GM12864 (cell line): ENCODE measurements at regions not wholly inside any gene's neighbourhood (a gene's known extent, or its start where the extent isn't known, plus 50 kb on each side); places are given as distances from the start of the nearest gene placed in this dataset.
A peak's percentile ranks its signal among the peaks of the same experiment; 100 is the strongest.

Experiments used
- DNase-seq: peaks from one replicate; pipeline ENCODE4 v3.0.0-alpha.2; 2011; ENCODE audit warnings: low read depth
- H3K4me3 ChIP-seq: 2 replicates; pipeline ENCODE4 v1.5.1; 2011; ENCODE audit warnings: mild to moderate bottlenecking, low read depth, low read length, control low read depth
- TF ChIP-seq, protein P1 (sequence below): IDR thresholded peaks from 2 replicates; pipeline ENCODE4 v1.5.1; 2011; ENCODE audit warnings: low read depth, mild to moderate bottlenecking, moderate library complexity, low read length, control low read depth, inconsistent platforms; ENCODE audit errors: missing control alignments

- TF ChIP-seq, protein P1, sequence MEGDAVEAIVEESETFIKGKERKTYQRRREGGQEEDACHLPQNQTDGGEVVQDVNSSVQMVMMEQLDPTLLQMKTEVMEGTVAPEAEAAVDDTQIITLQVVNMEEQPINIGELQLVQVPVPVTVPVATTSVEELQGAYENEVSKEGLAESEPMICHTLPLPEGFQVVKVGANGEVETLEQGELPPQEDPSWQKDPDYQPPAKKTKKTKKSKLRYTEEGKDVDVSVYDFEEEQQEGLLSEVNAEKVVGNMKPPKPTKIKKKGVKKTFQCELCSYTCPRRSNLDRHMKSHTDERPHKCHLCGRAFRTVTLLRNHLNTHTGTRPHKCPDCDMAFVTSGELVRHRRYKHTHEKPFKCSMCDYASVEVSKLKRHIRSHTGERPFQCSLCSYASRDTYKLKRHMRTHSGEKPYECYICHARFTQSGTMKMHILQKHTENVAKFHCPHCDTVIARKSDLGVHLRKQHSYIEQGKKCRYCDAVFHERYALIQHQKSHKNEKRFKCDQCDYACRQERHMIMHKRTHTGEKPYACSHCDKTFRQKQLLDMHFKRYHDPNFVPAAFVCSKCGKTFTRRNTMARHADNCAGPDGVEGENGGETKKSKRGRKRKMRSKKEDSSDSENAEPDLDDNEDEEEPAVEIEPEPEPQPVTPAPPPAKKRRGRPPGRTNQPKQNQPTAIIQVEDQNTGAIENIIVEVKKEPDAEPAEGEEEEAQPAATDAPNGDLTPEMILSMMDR: no peak
- DNase-seq: peak; percentile 42
- no peak overlapping the region for H3K4me3 ChIP-seq
These were observed 133.7 kb downstream of the RAP2A start for GRCh38 chr13:97567510-97568243.

DNA sequence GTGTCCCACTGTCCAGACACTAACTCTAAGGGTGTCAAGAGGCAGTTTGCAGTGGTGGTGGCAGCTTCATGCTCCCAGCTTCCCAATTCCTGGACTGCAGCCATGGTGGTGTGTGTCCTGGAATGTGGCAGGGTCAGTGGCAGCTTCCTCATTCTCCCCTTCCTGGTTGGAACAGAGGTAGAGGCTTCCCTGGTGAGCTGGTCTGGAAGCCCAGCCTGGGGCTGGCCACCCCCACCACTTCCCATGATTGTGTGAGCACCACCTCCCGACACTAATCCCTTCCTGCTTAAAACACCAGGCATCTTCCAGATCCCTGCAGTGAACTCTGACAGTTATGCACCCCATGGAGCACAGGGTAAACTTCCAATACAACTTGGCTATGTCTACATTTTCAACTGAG lies 134.9 kb downstream of the RAP2A start:
- no peak overlapping the region for H3K4me3 ChIP-seq
- TF ChIP-seq, protein P1: no peak
- DNase-seq: no peak

GRCh38 chr13:97569841-97570240 lies 135.9 kb downstream of the RAP2A start:
- TF ChIP-seq, protein P1: no peak

DNA sequence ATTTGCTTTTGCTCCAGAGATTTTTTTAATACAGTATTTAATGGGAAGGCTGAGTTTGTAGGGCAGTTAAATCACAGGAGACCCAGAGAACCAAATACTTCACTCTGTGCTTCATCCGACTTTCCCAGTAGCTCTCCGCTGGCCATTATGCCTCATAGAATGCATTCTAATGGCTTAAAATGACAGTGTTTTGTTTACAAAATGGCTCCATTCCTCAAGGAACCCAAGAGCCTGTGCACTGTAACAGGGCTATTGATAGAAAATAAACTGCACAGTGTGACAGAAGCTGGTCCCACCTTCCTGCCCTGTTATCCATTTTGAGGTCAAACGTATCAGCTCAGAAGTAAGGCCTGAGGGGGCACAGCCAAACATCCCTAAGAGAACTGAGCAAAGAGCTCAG lies 136.5 kb downstream of the RAP2A start:
- H3K4me3 ChIP-seq: no peak overlapping the region
- TF ChIP-seq, protein P1: no peak
- no peak for DNase-seq

More at GRCh38 chr13:97569841-97570240, 135.9 kb downstream of the RAP2A start:
- H3K4me3 ChIP-seq: no peak overlapping the region
- no peak for DNase-seq

DNA sequence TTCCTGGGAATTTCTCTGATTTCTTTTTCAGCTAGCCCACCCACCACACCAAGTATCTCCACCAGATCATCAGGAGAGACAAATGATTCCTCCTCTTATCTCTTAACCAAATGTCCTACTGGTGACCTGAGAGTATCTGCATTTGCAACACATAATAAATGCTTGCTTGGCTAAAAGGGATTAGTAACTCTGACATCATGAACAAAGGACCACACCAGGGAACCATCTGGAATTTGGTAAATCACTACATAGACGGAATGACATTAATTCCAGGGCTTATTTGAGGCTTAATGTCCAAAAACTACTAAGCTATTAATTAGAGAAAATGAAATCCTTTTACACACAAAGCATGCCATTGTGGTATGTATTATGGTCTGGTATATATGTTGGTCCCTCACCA lies 139.0 kb downstream of the RAP2A start:
- no peak for DNase-seq
- TF ChIP-seq, protein P1: no peak
- H3K4me3 ChIP-seq: no peak overlapping the region

DNA sequence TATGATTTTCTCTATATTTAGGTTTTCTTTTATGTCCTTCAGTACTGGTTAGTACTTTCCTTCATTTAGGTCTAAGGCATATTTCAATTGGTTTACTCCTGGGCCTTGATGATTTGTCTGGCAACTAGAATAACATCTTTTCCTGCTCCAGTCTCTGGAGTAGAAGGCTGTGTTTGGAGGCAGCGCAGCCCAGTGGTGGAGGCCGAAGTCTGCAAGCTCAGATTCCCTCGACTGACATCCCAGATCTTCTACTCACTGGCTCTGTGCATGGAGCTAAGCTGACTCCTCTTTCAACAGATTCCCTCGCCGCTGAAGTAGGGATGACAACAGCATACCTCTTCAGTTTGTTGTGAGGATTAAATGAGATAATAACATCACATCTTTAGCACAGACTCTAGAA lies 141.0 kb downstream of the RAP2A start:
- TF ChIP-seq, protein P1: peak; percentile 79
- no peak overlapping the region for H3K4me3 ChIP-seq
- no peak for DNase-seq

DNA sequence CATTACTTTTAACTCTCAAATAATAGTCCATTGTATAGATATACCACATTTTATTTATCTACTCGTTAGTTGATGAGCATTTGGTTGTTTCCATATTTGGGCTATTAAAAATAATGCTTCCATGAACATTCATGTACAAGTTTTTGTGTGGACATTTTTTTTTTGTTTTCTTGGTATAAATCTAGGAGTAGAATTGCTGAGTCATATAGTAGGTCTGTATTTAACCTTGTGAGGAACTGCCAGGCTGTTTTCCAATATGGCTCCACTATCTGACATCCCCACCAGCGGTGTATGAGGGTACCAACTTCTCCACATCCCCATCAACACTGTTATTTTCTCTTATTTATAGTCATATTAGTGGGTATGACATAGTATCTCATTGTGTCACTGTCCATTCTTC lies 143.1 kb downstream of the RAP2A start:
- TF ChIP-seq, protein P1: no peak
- H3K4me3 ChIP-seq: no peak overlapping the region
- DNase-seq: no peak
